ENCODE measurements at regions not wholly inside any gene's neighbourhood (a gene's known extent, or its start where the extent isn't known, plus 50 kb on each side); places are given as distances from the start of the nearest gene placed in this dataset.

GRCh38 chr18:64219517-64219916, 70.6 kb upstream of the LINC00305 start:
- TF ChIP-seq, protein P1, sequence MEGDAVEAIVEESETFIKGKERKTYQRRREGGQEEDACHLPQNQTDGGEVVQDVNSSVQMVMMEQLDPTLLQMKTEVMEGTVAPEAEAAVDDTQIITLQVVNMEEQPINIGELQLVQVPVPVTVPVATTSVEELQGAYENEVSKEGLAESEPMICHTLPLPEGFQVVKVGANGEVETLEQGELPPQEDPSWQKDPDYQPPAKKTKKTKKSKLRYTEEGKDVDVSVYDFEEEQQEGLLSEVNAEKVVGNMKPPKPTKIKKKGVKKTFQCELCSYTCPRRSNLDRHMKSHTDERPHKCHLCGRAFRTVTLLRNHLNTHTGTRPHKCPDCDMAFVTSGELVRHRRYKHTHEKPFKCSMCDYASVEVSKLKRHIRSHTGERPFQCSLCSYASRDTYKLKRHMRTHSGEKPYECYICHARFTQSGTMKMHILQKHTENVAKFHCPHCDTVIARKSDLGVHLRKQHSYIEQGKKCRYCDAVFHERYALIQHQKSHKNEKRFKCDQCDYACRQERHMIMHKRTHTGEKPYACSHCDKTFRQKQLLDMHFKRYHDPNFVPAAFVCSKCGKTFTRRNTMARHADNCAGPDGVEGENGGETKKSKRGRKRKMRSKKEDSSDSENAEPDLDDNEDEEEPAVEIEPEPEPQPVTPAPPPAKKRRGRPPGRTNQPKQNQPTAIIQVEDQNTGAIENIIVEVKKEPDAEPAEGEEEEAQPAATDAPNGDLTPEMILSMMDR (conservative IDR thresholded peaks at IDR 0.05 in 1 of 2, IDR thresholded peaks at IDR 0.05 in 1 of 2; ENCODE audit: low read depth in 1 of 2, low read length in 2 of 2) = no peak
- no peak for TF ChIP-seq EZH2 (IDR thresholded peaks at IDR 0.05; ENCODE audit: low read length, missing control alignments)

All from fibroblast of lung (primary cell).